SK-N-SH treated with all-trans-retinoic acid at 6 μM for 48 hours (cell line): ENCODE measurements at regions not wholly inside any gene's neighbourhood (a gene's known extent, or its start where the extent isn't known, plus 50 kb on each side); places are given as distances from the start of the nearest gene placed in this dataset.

ENCODE experiments used
- ATAC-seq: fragments of 200-7000 bp; cut with Tn5 transposase; 3 replicates; pipeline ENCODE4 v1.9.1; 2020; ENCODE audit warnings: mild to moderate bottlenecking, moderate library complexity
- ARNTL ChIP-seq: fragments of 450-650 bp; formaldehyde crosslinking; IDR thresholded peaks from 2 replicates; pipeline ENCODE4 v1.5.0; 2020; ENCODE audit warnings: low read depth, mild to moderate bottlenecking, moderate library complexity, borderline replicate concordance
- BACH2 ChIP-seq: fragments of 250-450 bp; sonication (Bioruptor Pico); IDR thresholded peaks from 2 replicates; pipeline ENCODE4 v1.9.0; 2021; ENCODE audit warnings: mild to moderate bottlenecking, borderline replicate concordance
- CSDC2 ChIP-seq: fragments of 250-450 bp; sonication (Bioruptor Pico); IDR thresholded peaks from 2 replicates; pipeline ENCODE4 v1.5.0; 2020; ENCODE audit warnings: mild to moderate bottlenecking, moderate library complexity
- ESRRG ChIP-seq: fragments of 250-450 bp; sonication (Bioruptor Pico); IDR thresholded peaks from 2 replicates; pipeline ENCODE4 v1.6.1; 2021; ENCODE audit warnings: mild to moderate bottlenecking
- GLIS3 ChIP-seq: fragments of 250-450 bp; sonication (Bioruptor Pico); IDR thresholded peaks from 2 replicates; pipeline ENCODE4 v1.5.0; 2020; ENCODE audit warnings: mild to moderate bottlenecking, moderate library complexity
- ISL1 ChIP-seq: fragments of 250-450 bp; sonication (Bioruptor Pico); IDR thresholded peaks from 2 replicates; pipeline ENCODE4 v2.1.2; 2022; ENCODE audit warnings: mild to moderate bottlenecking, moderate library complexity
- OSR1 ChIP-seq: fragments of 250-450 bp; sonication (Bioruptor Pico); IDR thresholded peaks from 2 replicates; pipeline ENCODE4 v1.8.0; 2022; ENCODE audit warnings: moderate library complexity, mild to moderate bottlenecking, inconsistent platforms
- PATZ1 ChIP-seq: fragments of 250-450 bp; sonication (Bioruptor Pico); IDR thresholded peaks from 2 replicates; pipeline ENCODE4 v1.8.0; 2020; ENCODE audit warnings: mild to moderate bottlenecking, moderate library complexity, borderline replicate concordance
- POU6F1 ChIP-seq: fragments of 250-450 bp; sonication (Bioruptor Pico); IDR thresholded peaks from 2 replicates; pipeline ENCODE4 v1.8.0; 2021; ENCODE audit warnings: low read depth, mild to moderate bottlenecking, moderate library complexity, borderline replicate concordance
- PPARA ChIP-seq: fragments of 250-450 bp; sonication (Bioruptor Pico); IDR thresholded peaks from 2 replicates; pipeline ENCODE4 v1.5.0; 2020; ENCODE audit warnings: mild to moderate bottlenecking, borderline replicate concordance
- RARB ChIP-seq: fragments of 250-450 bp; sonication (Bioruptor Pico); IDR thresholded peaks from 2 replicates; pipeline ENCODE4 v1.8.0; 2021; ENCODE audit warnings: mild to moderate bottlenecking, moderate library complexity
- SNAI2 ChIP-seq: fragments of 250-450 bp; sonication (Bioruptor Pico); IDR thresholded peaks from 2 replicates; pipeline ENCODE4 v1.5.0; 2020; ENCODE audit warnings: mild to moderate bottlenecking, moderate library complexity
- TCF4 ChIP-seq: fragments of 250-450 bp; sonication (Bioruptor Pico); IDR thresholded peaks from 2 replicates; pipeline ENCODE4 v1.8.0; 2021; ENCODE audit warnings: mild to moderate bottlenecking, moderate library complexity, borderline replicate concordance
- TOX ChIP-seq: fragments of 250-450 bp; sonication (Bioruptor Pico); IDR thresholded peaks from 2 replicates; pipeline ENCODE4 v1.8.0; 2021; ENCODE audit warnings: mild to moderate bottlenecking, moderate library complexity, borderline replicate concordance
- TSHZ2 ChIP-seq: fragments of 250-450 bp; sonication (Bioruptor Pico); IDR thresholded peaks from 2 replicates; pipeline ENCODE4 v1.5.0; 2020; ENCODE audit warnings: mild to moderate bottlenecking, moderate library complexity
- ZC3H10 ChIP-seq: fragments of 250-450 bp; sonication (Bioruptor Pico); IDR thresholded peaks from 2 replicates; pipeline ENCODE4 v1.5.1; 2021; ENCODE audit warnings: mild to moderate bottlenecking, moderate library complexity
- ZFP3 ChIP-seq: fragments of 250-450 bp; sonication (Bioruptor Pico); IDR thresholded peaks from 2 replicates; pipeline ENCODE4 v1.5.0; 2020; ENCODE audit warnings: mild to moderate bottlenecking, moderate library complexity
- ZNF565 ChIP-seq: fragments of 450-650 bp; formaldehyde crosslinking; conservative IDR thresholded peaks from 2 replicates; pipeline ENCODE4 v1.5.0; 2020; ENCODE audit warnings: low read depth, mild to moderate bottlenecking, moderate library complexity
- ZNF70 ChIP-seq: fragments of 450-650 bp; formaldehyde crosslinking; IDR thresholded peaks from 2 replicates; pipeline ENCODE4 v1.5.0; 2020; ENCODE audit warnings: mild to moderate bottlenecking, moderate library complexity
- ZNF8 ChIP-seq: fragments of 450-650 bp; formaldehyde crosslinking; IDR thresholded peaks from 2 replicates; pipeline ENCODE4 v1.5.0; 2020; ENCODE audit warnings: mild to moderate bottlenecking, moderate library complexity

GRCh38 chr11:42544726-42545125 lies 767.1 kb upstream of the API5 start (continued):
- TF ChIP-seq POU6F1, result no peak

- TF ChIP-seq TOX, result no peak
- TF ChIP-seq PATZ1, result no peak
- ATAC-seq, result no peak
Observed at GRCh38 chr11:42545954-42546353, 765.8 kb upstream of the API5 start.

- no peak for ATAC-seq
- TF ChIP-seq TOX, result no peak
- TF ChIP-seq CSDC2 (CRISPR knock-in tag), result no peak
- no peak for TF ChIP-seq POU6F1
- no peak for TF ChIP-seq RARB (CRISPR knock-in tag)
- no peak for TF ChIP-seq ARNTL (CRISPR knock-in tag)
- TF ChIP-seq PPARA (CRISPR knock-in tag), result no peak
- TF ChIP-seq BACH2 (CRISPR knock-in tag), result no peak
- no peak for TF ChIP-seq PATZ1
- no peak for TF ChIP-seq ESRRG (CRISPR knock-in tag)
- no peak for TF ChIP-seq ZC3H10 (CRISPR knock-in tag)
- TF ChIP-seq ZFP3, result no peak
- TF ChIP-seq, all 23 proteins: peak for 0
Observed at GRCh38 chr11:42552786-42553185, 759.0 kb upstream of the API5 start.

- no peak for ATAC-seq
- TF ChIP-seq OSR1 (CRISPR knock-in tag) (no peak), TSHZ2 (CRISPR knock-in tag) (no peak), SNAI2 (CRISPR knock-in tag) (no peak), TCF4 (CRISPR knock-in tag) (no peak), ZNF70 (CRISPR knock-in tag) (no peak), PPARA (CRISPR knock-in tag) (no peak), ZC3H10 (CRISPR knock-in tag) (no peak), RARB (CRISPR knock-in tag) (no peak), ZNF8 (CRISPR knock-in tag) (no peak), PATZ1 (no peak), ZNF565 (CRISPR knock-in tag) (no peak), GLIS3 (CRISPR knock-in tag) (no peak), TOX (no peak), ISL1 (CRISPR knock-in tag) (no peak)
Observed at GRCh38 chr11:42555190-42555589, 756.6 kb upstream of the API5 start.
